ENCODE measurements at regions not wholly inside any gene's neighbourhood (a gene's known extent, or its start where the extent isn't known, plus 50 kb on each side); places are given as distances from the start of the nearest gene placed in this dataset.

DNA sequence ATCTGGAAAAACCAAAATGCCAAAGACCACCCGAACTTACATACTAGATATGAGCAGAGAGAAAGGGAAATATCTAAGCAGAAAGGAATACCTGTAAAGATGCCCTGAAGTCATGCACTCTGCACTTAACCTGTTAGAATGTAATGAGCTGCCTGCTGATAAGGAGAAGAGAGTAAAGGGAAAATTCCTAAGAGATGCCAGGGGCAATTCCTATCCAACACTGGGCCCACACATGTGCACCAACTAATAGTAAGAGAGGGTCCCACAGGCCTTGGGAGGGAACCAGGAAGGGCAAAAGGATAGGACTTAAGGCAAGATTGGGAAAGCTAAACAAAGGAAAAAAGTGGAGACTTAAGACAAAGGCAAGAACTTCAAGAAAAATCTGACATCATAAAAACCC is 189.5 kb downstream of the NSUN3 start:
- CTCF ChIA-PET: no interaction called here
- POLR2A ChIA-PET: no interaction called here
- TF ChIP-seq SP1 (IDR thresholded peaks at IDR 0.05) (no peak), TARDBP (IDR thresholded peaks at IDR 0.05) (no peak), FOXA1 (IDR thresholded peaks at IDR 0.05) (no peak), L3MBTL2 (conservative IDR thresholded peaks at IDR 0.05) (no peak), HDGF (IDR thresholded peaks at IDR 0.05; ENCODE audit: borderline replicate concordance) (no peak), ELF4 (IDR thresholded peaks at IDR 0.05) (no peak), CTBP1 (IDR thresholded peaks at IDR 0.05; ENCODE audit: borderline replicate concordance) (no peak), NFRKB (IDR thresholded peaks at IDR 0.05) (no peak), LEF1 (IDR thresholded peaks at IDR 0.05; ENCODE audit: borderline replicate concordance) (no peak), SUZ12 (IDR thresholded peaks at IDR 0.05) (no peak), ZNF384 (IDR thresholded peaks at IDR 0.05) (no peak), ARNT (IDR thresholded peaks at IDR 0.05) (no peak), FOXM1 (IDR thresholded peaks at IDR 0.05; ENCODE audit: borderline replicate concordance) (no peak), BHLHE40 (IDR thresholded peaks at IDR 0.05; ENCODE audit: borderline replicate concordance) (no peak), FOXK2 (IDR thresholded peaks at IDR 0.05) (no peak)
- TF ChIP-seq, protein P1, sequence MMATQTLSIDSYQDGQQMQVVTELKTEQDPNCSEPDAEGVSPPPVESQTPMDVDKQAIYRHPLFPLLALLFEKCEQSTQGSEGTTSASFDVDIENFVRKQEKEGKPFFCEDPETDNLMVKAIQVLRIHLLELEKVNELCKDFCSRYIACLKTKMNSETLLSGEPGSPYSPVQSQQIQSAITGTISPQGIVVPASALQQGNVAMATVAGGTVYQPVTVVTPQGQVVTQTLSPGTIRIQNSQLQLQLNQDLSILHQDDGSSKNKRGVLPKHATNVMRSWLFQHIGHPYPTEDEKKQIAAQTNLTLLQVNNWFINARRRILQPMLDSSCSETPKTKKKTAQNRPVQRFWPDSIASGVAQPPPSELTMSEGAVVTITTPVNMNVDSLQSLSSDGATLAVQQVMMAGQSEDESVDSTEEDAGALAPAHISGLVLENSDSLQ (IDR thresholded peaks at IDR 0.05): no peak
- DNase-seq (ENCODE audit: extremely low spot score): no peak

- ChIA-PET POLR2A (no interaction called here), CTCF (interaction anchor here (0.6 to 1.4 kb wide), 4 partner anchors 10 to 158 kb away, joined by 3 to 4 read pairs (median 3); no protein-coding TSS in a partner anchor)
- no peak for TF ChIP-seq CTBP1 (IDR thresholded peaks at IDR 0.05; ENCODE audit: borderline replicate concordance)
- TF ChIP-seq TARDBP (IDR thresholded peaks at IDR 0.05): no peak
- TF ChIP-seq, protein P1 (IDR thresholded peaks at IDR 0.05): no peak
- DNase-seq (ENCODE audit: extremely low spot score): no peak
These were observed 194.3 kb downstream of the NSUN3 start for GRCh38 chr3:94256888-94257813.

DNA sequence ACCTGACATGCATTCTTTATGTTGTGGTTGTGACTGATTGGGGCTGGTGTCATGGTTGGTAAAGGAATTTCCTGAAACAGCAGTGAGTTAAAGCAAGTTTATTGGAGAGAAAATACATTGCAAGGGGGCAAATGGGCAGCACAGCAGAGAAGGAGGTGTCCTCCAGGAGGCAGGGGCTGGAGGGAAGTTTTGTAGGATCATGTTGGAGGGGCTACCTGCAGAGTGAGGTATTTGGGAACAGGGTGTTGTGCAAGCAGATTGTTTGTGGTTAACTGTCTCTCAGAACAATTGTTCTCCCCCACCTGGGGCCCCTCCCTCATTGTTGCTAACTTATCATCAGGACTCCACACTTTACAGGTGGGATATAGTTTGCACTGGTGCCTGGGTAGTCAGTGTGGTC is 196.0 kb downstream of the NSUN3 start:
- POLR2A ChIA-PET: no interaction called here
- no peak for DNase-seq (ENCODE audit: extremely low spot score)
- no peak for TF ChIP-seq L3MBTL2 (conservative IDR thresholded peaks at IDR 0.05)
- TF ChIP-seq ZNF384 (IDR thresholded peaks at IDR 0.05): no peak
- no peak for TF ChIP-seq ELF4 (IDR thresholded peaks at IDR 0.05)
- TF ChIP-seq SP1 (IDR thresholded peaks at IDR 0.05): no peak
- no peak for TF ChIP-seq HDGF (IDR thresholded peaks at IDR 0.05; ENCODE audit: borderline replicate concordance)
- no peak for TF ChIP-seq SUZ12 (IDR thresholded peaks at IDR 0.05)
- TF ChIP-seq TARDBP (IDR thresholded peaks at IDR 0.05): no peak
- TF ChIP-seq BHLHE40 (IDR thresholded peaks at IDR 0.05; ENCODE audit: borderline replicate concordance): no peak
- TF ChIP-seq FOXM1 (IDR thresholded peaks at IDR 0.05; ENCODE audit: borderline replicate concordance): no peak
- no peak for TF ChIP-seq ARNT (IDR thresholded peaks at IDR 0.05)
- no peak for TF ChIP-seq CTBP1 (IDR thresholded peaks at IDR 0.05; ENCODE audit: borderline replicate concordance)
- no peak for TF ChIP-seq LEF1 (IDR thresholded peaks at IDR 0.05; ENCODE audit: borderline replicate concordance)
- CTCF ChIA-PET: interaction anchor here (1.1 kb wide), 1 partner anchor 9 kb away, joined by 4 read pairs; no protein-coding TSS in a partner anchor

- CTCF ChIA-PET: no interaction called here
- POLR2A ChIA-PET: no interaction called here
- DNase-seq (ENCODE audit: extremely low spot score): no peak
- no peak for TF ChIP-seq ARNT (IDR thresholded peaks at IDR 0.05)
- no peak for TF ChIP-seq ZNF384 (IDR thresholded peaks at IDR 0.05)
- TF ChIP-seq, protein P1 (IDR thresholded peaks at IDR 0.05): no peak
- TF ChIP-seq L3MBTL2 (conservative IDR thresholded peaks at IDR 0.05): no peak
- no peak for TF ChIP-seq NFRKB (IDR thresholded peaks at IDR 0.05)
- TF ChIP-seq FOXA1 (IDR thresholded peaks at IDR 0.05): no peak
- TF ChIP-seq CTBP1 (IDR thresholded peaks at IDR 0.05; ENCODE audit: borderline replicate concordance): no peak
- TF ChIP-seq SP1 (IDR thresholded peaks at IDR 0.05): no peak
- no peak for TF ChIP-seq TARDBP (IDR thresholded peaks at IDR 0.05)
- no peak for TF ChIP-seq FOXM1 (IDR thresholded peaks at IDR 0.05; ENCODE audit: borderline replicate concordance)
- no peak for TF ChIP-seq HDGF (IDR thresholded peaks at IDR 0.05; ENCODE audit: borderline replicate concordance)
- TF ChIP-seq SUZ12 (IDR thresholded peaks at IDR 0.05): no peak
- TF ChIP-seq FOXK2 (IDR thresholded peaks at IDR 0.05): no peak
These were observed 196.4 kb downstream of the NSUN3 start for GRCh38 chr3:94259291-94259690.

GRCh38 chr3:94269763-94270162 is 206.9 kb downstream of the NSUN3 start:
- ChIA-PET CTCF (no interaction called here), POLR2A (no interaction called here)
- no peak for TF ChIP-seq ZNF384 (IDR thresholded peaks at IDR 0.05)
- TF ChIP-seq CTBP1 (IDR thresholded peaks at IDR 0.05; ENCODE audit: borderline replicate concordance): no peak
- no peak for TF ChIP-seq FOXK2 (IDR thresholded peaks at IDR 0.05)
- no peak for DNase-seq (ENCODE audit: extremely low spot score)

GRCh38 chr3:94272016-94272415 is 209.2 kb downstream of the NSUN3 start:
- TF ChIP-seq ARNT (IDR thresholded peaks at IDR 0.05) (no peak), TARDBP (IDR thresholded peaks at IDR 0.05) (no peak), SP1 (IDR thresholded peaks at IDR 0.05) (no peak), HDGF (IDR thresholded peaks at IDR 0.05; ENCODE audit: borderline replicate concordance) (no peak)
- ChIA-PET POLR2A (no interaction called here), CTCF (no interaction called here)

More at GRCh38 chr3:94272016-94272415, 209.2 kb downstream of the NSUN3 start:
- DNase-seq (ENCODE audit: extremely low spot score): no peak
